ENCODE measurements at regions not wholly inside any gene's neighbourhood (a gene's known extent, or its start where the extent isn't known, plus 50 kb on each side); places are given as distances from the start of the nearest gene placed in this dataset.

- TF ChIP-seq ZNF446 (CRISPR knock-in tag; IDR thresholded peaks at IDR 0.05) = no peak
- TF ChIP-seq ZNF274 (CRISPR knock-in tag; IDR thresholded peaks at IDR 0.05) = no peak
- TF ChIP-seq, protein P1, sequence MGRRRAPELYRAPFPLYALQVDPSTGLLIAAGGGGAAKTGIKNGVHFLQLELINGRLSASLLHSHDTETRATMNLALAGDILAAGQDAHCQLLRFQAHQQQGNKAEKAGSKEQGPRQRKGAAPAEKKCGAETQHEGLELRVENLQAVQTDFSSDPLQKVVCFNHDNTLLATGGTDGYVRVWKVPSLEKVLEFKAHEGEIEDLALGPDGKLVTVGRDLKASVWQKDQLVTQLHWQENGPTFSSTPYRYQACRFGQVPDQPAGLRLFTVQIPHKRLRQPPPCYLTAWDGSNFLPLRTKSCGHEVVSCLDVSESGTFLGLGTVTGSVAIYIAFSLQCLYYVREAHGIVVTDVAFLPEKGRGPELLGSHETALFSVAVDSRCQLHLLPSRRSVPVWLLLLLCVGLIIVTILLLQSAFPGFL (CRISPR knock-in tag; IDR thresholded peaks at IDR 0.05) = no peak
- no peak for TF ChIP-seq NCOA2 (CRISPR knock-in tag; IDR thresholded peaks at IDR 0.05)
These were observed 84.1 kb upstream of the FRY start (continued) for GRCh38 chr13:31947506-31947905.

DNA sequence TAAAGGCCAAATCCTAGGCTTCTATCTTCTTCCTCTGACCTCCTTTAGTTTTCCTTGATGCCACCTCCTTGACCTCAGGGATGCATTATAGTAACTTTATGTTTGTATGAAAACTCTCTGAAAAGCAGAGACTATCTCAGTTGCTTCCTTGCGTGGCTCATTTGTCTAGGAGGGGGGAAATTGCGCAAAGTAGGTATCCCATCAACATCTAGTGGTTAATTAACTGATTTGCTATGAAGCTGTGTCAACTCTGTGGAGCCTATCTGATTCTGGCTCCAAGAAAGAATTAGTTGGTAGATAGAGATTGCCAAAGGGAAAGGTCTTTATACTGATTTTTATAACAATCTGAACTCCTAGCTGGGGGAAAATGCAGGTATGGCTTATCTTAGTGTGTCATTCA, 82.1 kb upstream of the FRY start:
- in situ Hi-C loops (cut with HindIII; ENCODE audit: extremely low pct_ligation_motif_present, low pct_unique_long_range_greater_than_20kb) (no loop called here), intact Hi-C loops (cut with micrococcal nuclease; ENCODE audit: unreplicated experiment) (no loop called here)
- Histone ChIP-seq H3K27me3 (ENCODE audit: control insufficient read depth in 1 of 2, insufficient read depth in 2 of 2, low read length in 2 of 2) (peaks cover 0 to 4% of the 10 kb centered on the region in 2 experiments; a peak in 1 of 5 replicates), H3K9ac (ENCODE audit: insufficient read depth, low read depth, low read length) (no peak overlapping the region), H3K4me2 (ENCODE audit: low read depth, low read length) (no peak overlapping the region), H3K79me2 (ENCODE audit: insufficient read depth, low read length) (no peaks in the 10 kb centered on the region), H3K4me1 (ENCODE audit: insufficient read depth, low read length) (no peaks in the 10 kb centered on the region), H3K4me3 (replicated peaks in 1 of 3; ENCODE audit: insufficient read depth in 1 of 3, low read depth in 2 of 3, low read length in 3 of 3) (no peak overlapping the region), H2AFZ (ENCODE audit: low read length) (no peak overlapping the region), H3K27ac (ENCODE audit: extremely low read length, insufficient read depth, low read length) (no peak overlapping the region), H3K9me3 (ENCODE audit: low read length) (no peaks in the 10 kb centered on the region), H3K36me3 (replicated peaks in 1 of 2; ENCODE audit: control insufficient read depth in 1 of 2, insufficient read depth in 2 of 2, low read length in 2 of 2) (no peaks in the 10 kb centered on the region), H4K20me1 (ENCODE audit: insufficient read depth, low read length) (no peaks in the 10 kb centered on the region)
- ATAC-seq (no peak), FAIRE-seq (no peak), DNase-seq (ENCODE audit: low spot score) (no peak)
- WGBS (ENCODE audit: low lambda C conversion rate) = 79% methylated on average over 2 of the region's 2 CpGs
- no TSS peak for BruUV-seq (replicated peaks)
- CTCF ChIA-PET (ENCODE audit: low intra/inter-chr PET ratio, low total read pairs) = no interaction called here
- POLR2A ChIA-PET = no interaction called here
- TF ChIP-seq SIN3A (IDR thresholded peaks at IDR 0.05; ENCODE audit: borderline replicate concordance, low read depth, low read length) = no peak
- TF ChIP-seq ZNF790 (CRISPR knock-in tag; IDR thresholded peaks at IDR 0.05; ENCODE audit: borderline replicate concordance) = no peak
- no peak for TF ChIP-seq NR2C2 (CRISPR knock-in tag; IDR thresholded peaks at IDR 0.05; ENCODE audit: borderline replicate concordance)
- TF ChIP-seq, protein P2, sequence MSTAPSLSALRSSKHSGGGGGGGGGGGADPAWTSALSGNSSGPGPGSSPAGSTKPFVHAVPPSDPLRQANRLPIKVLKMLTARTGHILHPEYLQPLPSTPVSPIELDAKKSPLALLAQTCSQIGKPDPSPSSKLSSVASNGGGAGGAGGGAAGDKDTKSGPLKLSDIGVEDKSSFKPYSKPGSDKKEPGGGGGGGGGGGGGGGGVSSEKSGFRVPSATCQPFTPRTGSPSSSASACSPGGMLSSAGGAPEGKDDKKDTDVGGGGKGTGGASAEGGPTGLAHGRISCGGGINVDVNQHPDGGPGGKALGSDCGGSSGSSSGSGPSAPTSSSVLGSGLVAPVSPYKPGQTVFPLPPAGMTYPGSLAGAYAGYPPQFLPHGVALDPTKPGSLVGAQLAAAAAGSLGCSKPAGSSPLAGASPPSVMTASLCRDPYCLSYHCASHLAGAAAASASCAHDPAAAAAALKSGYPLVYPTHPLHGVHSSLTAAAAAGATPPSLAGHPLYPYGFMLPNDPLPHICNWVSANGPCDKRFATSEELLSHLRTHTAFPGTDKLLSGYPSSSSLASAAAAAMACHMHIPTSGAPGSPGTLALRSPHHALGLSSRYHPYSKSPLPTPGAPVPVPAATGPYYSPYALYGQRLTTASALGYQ (CRISPR knock-in tag; IDR thresholded peaks at IDR 0.05) = no peak
- no peak for TF ChIP-seq ZNF230 (CRISPR knock-in tag; IDR thresholded peaks at IDR 0.05)
- TF ChIP-seq, protein P3, sequence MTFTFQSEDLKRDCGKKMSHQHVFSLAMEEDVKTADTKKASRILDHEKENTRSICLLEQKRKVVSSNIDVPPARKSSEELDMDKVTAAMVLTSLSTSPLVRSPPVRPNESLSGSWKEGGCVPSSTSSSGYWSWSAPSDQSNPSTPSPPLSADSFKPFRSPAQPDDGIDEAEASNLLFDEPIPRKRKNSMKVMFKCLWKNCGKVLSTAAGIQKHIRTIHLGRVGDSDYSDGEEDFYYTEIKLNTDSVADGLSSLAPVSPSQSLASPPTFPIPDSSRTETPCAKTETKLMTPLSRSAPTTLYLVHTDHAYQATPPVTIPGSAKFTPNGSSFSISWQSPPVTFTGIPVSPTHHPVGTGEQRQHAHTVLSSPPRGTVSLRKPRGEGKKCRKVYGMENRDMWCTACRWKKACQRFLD (CRISPR knock-in tag; IDR thresholded peaks at IDR 0.05; ENCODE audit: borderline replicate concordance) = no peak
- TF ChIP-seq ZNF703 (CRISPR knock-in tag; IDR thresholded peaks at IDR 0.05; ENCODE audit: borderline replicate concordance) = no peak
- no peak for TF ChIP-seq BHLHE40 (IDR thresholded peaks at IDR 0.05; ENCODE audit: low read length)
- TF ChIP-seq ZBTB3 (CRISPR knock-in tag; IDR thresholded peaks at IDR 0.05; ENCODE audit: borderline replicate concordance, low read depth) = no peak
- TF ChIP-seq ZNF124 (CRISPR knock-in tag; IDR thresholded peaks at IDR 0.05) = no peak
- no peak for TF ChIP-seq ISL2 (CRISPR knock-in tag; IDR thresholded peaks at IDR 0.05)
- TF ChIP-seq NFE2L1 (CRISPR knock-in tag; IDR thresholded peaks at IDR 0.05; ENCODE audit: borderline replicate concordance) = no peak
- no peak for TF ChIP-seq KLF12 (CRISPR knock-in tag; IDR thresholded peaks at IDR 0.05; ENCODE audit: borderline replicate concordance)
- TF ChIP-seq, protein P4, sequence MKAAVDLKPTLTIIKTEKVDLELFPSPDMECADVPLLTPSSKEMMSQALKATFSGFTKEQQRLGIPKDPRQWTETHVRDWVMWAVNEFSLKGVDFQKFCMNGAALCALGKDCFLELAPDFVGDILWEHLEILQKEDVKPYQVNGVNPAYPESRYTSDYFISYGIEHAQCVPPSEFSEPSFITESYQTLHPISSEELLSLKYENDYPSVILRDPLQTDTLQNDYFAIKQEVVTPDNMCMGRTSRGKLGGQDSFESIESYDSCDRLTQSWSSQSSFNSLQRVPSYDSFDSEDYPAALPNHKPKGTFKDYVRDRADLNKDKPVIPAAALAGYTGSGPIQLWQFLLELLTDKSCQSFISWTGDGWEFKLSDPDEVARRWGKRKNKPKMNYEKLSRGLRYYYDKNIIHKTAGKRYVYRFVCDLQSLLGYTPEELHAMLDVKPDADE (CRISPR knock-in tag; IDR thresholded peaks at IDR 0.05) = no peak
